ENCODE measurements at regions not wholly inside any gene's neighbourhood (a gene's known extent, or its start where the extent isn't known, plus 50 kb on each side); places are given as distances from the start of the nearest gene placed in this dataset.
A peak's percentile ranks its signal among the peaks of the same experiment; 100 is the strongest.

DNA sequence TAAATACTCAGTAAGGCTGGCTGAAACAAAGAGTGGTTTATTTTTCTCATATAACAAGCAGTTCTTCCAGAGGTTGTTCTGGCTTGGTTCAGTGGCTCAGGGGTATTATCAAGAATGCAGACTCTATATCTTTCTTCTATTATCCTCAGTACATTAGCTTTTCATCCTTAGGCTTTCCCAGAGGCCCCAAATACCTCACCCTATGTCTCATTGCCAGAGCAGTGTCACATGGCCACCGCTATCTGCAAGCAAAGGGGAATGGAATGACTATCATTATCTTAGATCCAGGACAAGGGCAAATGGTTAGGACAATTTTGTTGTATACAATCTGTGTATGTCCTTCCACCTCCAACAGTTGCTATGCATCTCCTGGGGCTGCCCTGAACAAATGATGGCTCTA, 69.0 kb upstream of the SNX2 start:
- intact Hi-C loops (cut with micrococcal nuclease) = loop anchor here (2.0 to 10.0 kb wide), 4 partner anchors 139 to 639 kb away; partner anchors contain the start of genes PPIC and SNX24
- CTCF ChIA-PET = interaction anchor here (0.8 kb wide), 1 partner anchor 14 kb away, joined by 4 read pairs; no protein-coding TSS in a partner anchor

More for the DNA sequence above, 69.0 kb upstream of the SNX2 start:
- H3K4ac ChIP-seq (ENCODE audit: low read depth, low read length) = no peak overlapping the region
- H3K56ac ChIP-seq (ENCODE audit: extremely low read depth, insufficient read depth, low read length) = no peak overlapping the region
- no peaks in the 10 kb centered on the region for H3K36me3 ChIP-seq (ENCODE audit: control insufficient read depth, insufficient read depth, low read length)
- H2AK5ac ChIP-seq (ENCODE audit: low read depth, low read length) = no peak overlapping the region
- H4K91ac ChIP-seq (ENCODE audit: insufficient read depth, low read depth, low read length) = no peak overlapping the region
- no peak for DNase-seq
- no peak for TF ChIP-seq RAD21 (IDR thresholded peaks at IDR 0.05; ENCODE audit: low read length)
- no peak for TF ChIP-seq MAZ (IDR thresholded peaks at IDR 0.05; ENCODE audit: borderline replicate concordance, low read depth, low read length)
- TF ChIP-seq SMC3 (IDR thresholded peaks at IDR 0.05; ENCODE audit: low read depth, low read length) = no peak
- peak; percentile 34; the same call in 1 of the 2 replicates for TF ChIP-seq USF2 (IDR thresholded peaks at IDR 0.05; ENCODE audit: low read depth, low read length)
- no peak for TF ChIP-seq BHLHE40 (IDR thresholded peaks at IDR 0.05; ENCODE audit: low read depth, low read length)
- no peak for TF ChIP-seq FOS (IDR thresholded peaks at IDR 0.05; ENCODE audit: low read depth, low read length)
- ATAC-seq (ENCODE audit: low read depth) = peak; percentile 33; the same call in 1 of the 2 replicates
- peaks cover 2% of the 10 kb centered on the region; the same call in 1 of the 2 replicates for H3K27me3 ChIP-seq (ENCODE audit: control insufficient read depth, insufficient read depth, low read length)
- no peak overlapping the region for H3K18ac ChIP-seq (ENCODE audit: low read depth, low read length)
- no peak overlapping the region for H2BK20ac ChIP-seq (ENCODE audit: low read depth, low read length)
- no peak overlapping the region for H2AFZ ChIP-seq (replicated peaks; ENCODE audit: low read length, poor library complexity)
- H3K9ac ChIP-seq (ENCODE audit: low read depth, low read length) = no peak overlapping the region
- no peaks in the 10 kb centered on the region for H3K9me3 ChIP-seq (ENCODE audit: control insufficient read depth, insufficient read depth, low read length)
- H3K14ac ChIP-seq (replicated peaks; ENCODE audit: low read depth, low read length) = no peak overlapping the region
- no peak overlapping the region for H3K23ac ChIP-seq (ENCODE audit: low read depth, low read length)
- no peak overlapping the region for H2AK9ac ChIP-seq (replicated peaks; ENCODE audit: low read depth, low read length, poor library complexity)
- H2BK120ac ChIP-seq (ENCODE audit: low read depth, low read length) = no peak overlapping the region
- dilution Hi-C loops (cut with HindIII; ENCODE audit: low sequenced_read_pairs, unreplicated experiment) = no loop called here
- no peaks in the 10 kb centered on the region for H3K4me1 ChIP-seq (ENCODE audit: control insufficient read depth, insufficient read depth, low read length)
- H2BK15ac ChIP-seq (ENCODE audit: low read depth, low read length) = no peak overlapping the region
- no peaks in the 10 kb centered on the region for H4K20me1 ChIP-seq (ENCODE audit: insufficient read depth, low read length)
- in situ Hi-C loops (cut with MboI; ENCODE audit: low sequenced_read_pairs) = no loop called here
- H3K9me1 ChIP-seq (ENCODE audit: insufficient read depth, low read length) = no peaks in the 10 kb centered on the region
- H4K5ac ChIP-seq (ENCODE audit: low read depth, low read length) = no peak overlapping the region
- H3K4me2 ChIP-seq (ENCODE audit: low read depth, low read length) = no peak overlapping the region
- BruUV-seq (replicated peaks) = no TSS peak
- H3K27ac ChIP-seq (ENCODE audit: insufficient read depth, low read length) = no peak overlapping the region
- H2BK5ac ChIP-seq (ENCODE audit: low read depth, low read length, poor library complexity, severe bottlenecking) = no peak overlapping the region
- H4K8ac ChIP-seq (ENCODE audit: low read depth in 2 of 2, low read length in 2 of 2) = no peak overlapping the region
- no peak overlapping the region for H3K4me3 ChIP-seq (ENCODE audit: insufficient read depth, low read depth, low read length)
- POLR2A ChIA-PET (ENCODE audit: unreplicated experiment) = no interaction called here
- H3K79me1 ChIP-seq (ENCODE audit: low read depth in 1 of 2, low read length in 2 of 2) = no peaks in the 10 kb centered on the region
- no CpG with 5 or more reads among the region's 1 CpG for WGBS, 2 experiments (ENCODE audit: extremely low coverage in 2 of 2, insufficient read length in 1 of 2)

Data from IMR-90 (cell line).